Caco-2 (cell line): ENCODE measurements at regions not wholly inside any gene's neighbourhood (a gene's known extent, or its start where the extent isn't known, plus 50 kb on each side); places are given as distances from the start of the nearest gene placed in this dataset.

Experiments
- BruUV-seq: library from RNA; stranded (reverse); fragments of 400-500 nt; replicated peaks from 2 replicates; lab custom pipeline; 2021; lab: Mats Ljungman, UMichigan
- CTCF ChIA-PET: fragments of 300-600 bp; sonication (Branson Sonifier 250); formaldehyde crosslinking; loops from one replicate; lab custom pipeline; 2022; ENCODE audit warnings: antibody characterized with exemption; lab: Charles Lee
- POLR2A ChIA-PET: fragments of 300-600 bp; sonication (Branson Sonifier 250); formaldehyde crosslinking; loops from one replicate; lab custom pipeline; 2022; ENCODE audit warnings: antibody characterized with exemption; lab: Charles Lee
- DNase-seq, 2 experiments: peaks; one replicate each; pipeline versions ENCODE4 v3.0.0 to v3.0.0-alpha.2; 2020 to 2022
- H3K27me3 ChIP-seq: replicated peaks from 2 replicates; pipeline ENCODE4 v1.6.0; 2011; ENCODE audit warnings: low read length; ENCODE audit not compliant: control insufficient read depth, insufficient read depth
- H3K36me3 ChIP-seq: 2 replicates; pipeline ENCODE4 v1.5.1; 2011; ENCODE audit warnings: low read length; ENCODE audit not compliant: control insufficient read depth, insufficient read depth
- H3K4me1 ChIP-seq: fragments of 250-450 bp; sonication (Bioruptor Pico); 2 replicates; pipeline ENCODE4 v1.5.1; 2020; ENCODE audit warnings: mild to moderate bottlenecking
- H3K4me3 ChIP-seq: 2 replicates; pipeline ENCODE4 v1.5.1; 2011; ENCODE audit warnings: low read depth, mild to moderate bottlenecking, control low read depth, low read length
- H3K9me3 ChIP-seq: fragments of 250-450 bp; sonication (Bioruptor Pico); 2 replicates; pipeline ENCODE4 v1.5.1; 2020; ENCODE audit warnings: mild to moderate bottlenecking, moderate library complexity
- H3K27ac Mint-ChIP-seq: one replicate; pipeline ENCODE4 v1.8.0; 2022; ENCODE audit warnings: mixed read lengths; ENCODE audit not compliant: unreplicated experiment
- H3K27me3 Mint-ChIP-seq: one replicate; pipeline ENCODE4 v1.8.0; 2022; ENCODE audit warnings: mixed read lengths; ENCODE audit not compliant: insufficient read depth, unreplicated experiment
- H3K36me3 Mint-ChIP-seq: one replicate; pipeline ENCODE4 v1.8.0; 2022; ENCODE audit warnings: mild to moderate bottlenecking, mixed read lengths; ENCODE audit not compliant: insufficient read depth, unreplicated experiment
- H3K4me1 Mint-ChIP-seq: one replicate; pipeline ENCODE4 v1.8.0; 2022; ENCODE audit warnings: low read depth, mixed read lengths; ENCODE audit not compliant: unreplicated experiment
- H3K4me3 Mint-ChIP-seq: one replicate; pipeline ENCODE4 v1.8.0; 2022; ENCODE audit warnings: mild to moderate bottlenecking, moderate library complexity, mixed read lengths; ENCODE audit not compliant: unreplicated experiment
- H3K9me3 Mint-ChIP-seq: one replicate; pipeline ENCODE4 v1.8.0; 2022; ENCODE audit warnings: mixed read lengths; ENCODE audit not compliant: unreplicated experiment
- CTCF ChIP-seq, 2 experiments: fragments of 200-600 bp in 1 of 2; IDR thresholded peaks; 1 replicate in 1 of 2; 2 replicates in 1 of 2; pipeline versions ENCODE4 v1.5.1 to v1.8.0; 2011 to 2022; ENCODE audit warnings: antibody characterized with exemption in 1 of 2, control low read depth in 1 of 2, inconsistent platforms in 1 of 2, low read depth in 1 of 2, low read length in 1 of 2, mild to moderate bottlenecking in 1 of 2, moderate library complexity in 1 of 2; ENCODE audit not compliant: insufficient read depth in 1 of 2, severe bottlenecking in 1 of 2, unreplicated experiment in 1 of 2
- intact Hi-C: fragments of 100-400 bp; cut with micrococcal nuclease; formaldehyde crosslinking; loops from one replicate; pipeline ENCODE4 v1.10.0; 2022; ENCODE audit not compliant: unreplicated experiment

GRCh38 chr6:20263059-20263458 lies 50.8 kb upstream of the MBOAT1 start:
- no peak for DNase-seq
- Mint-ChIP-seq H3K27ac (no peak overlapping the region), H3K4me3 (no peak overlapping the region), H3K27me3 (no peaks in the 10 kb centered on the region), H3K36me3 (no peaks in the 10 kb centered on the region), H3K9me3 (no peaks in the 10 kb centered on the region), H3K4me1 (no peaks in the 10 kb centered on the region)
- no peaks in the 10 kb centered on the region; the same call in 1 of the 2 replicates for H3K9me3 ChIP-seq
- H3K4me3 ChIP-seq: no peak overlapping the region
- ChIA-PET POLR2A (no interaction called here), CTCF (no interaction called here)
- intact Hi-C loops: no loop called here
- no peaks in the 10 kb centered on the region for H3K27me3 ChIP-seq
- no peaks in the 10 kb centered on the region for H3K4me1 ChIP-seq
- TF ChIP-seq CTCF (IDR thresholded peaks at IDR 0.05; ENCODE audit: insufficient read depth in 1 of 2, low read depth in 1 of 2, low read length in 1 of 2, severe bottlenecking in 1 of 2, unreplicated experiment in 1 of 2): no peak
- no TSS peak for BruUV-seq
- no peaks in the 10 kb centered on the region for H3K36me3 ChIP-seq

- Histone ChIP-seq H3K9me3 (no peaks in the 10 kb centered on the region; the same call in 1 of the 2 replicates), H3K36me3 (no peaks in the 10 kb centered on the region), H3K4me3 (no peak overlapping the region), H3K27me3 (no peaks in the 10 kb centered on the region), H3K4me1 (no peaks in the 10 kb centered on the region)
- H3K36me3 Mint-ChIP-seq: no peaks in the 10 kb centered on the region
- H3K27ac Mint-ChIP-seq: no peak overlapping the region
- no peak for DNase-seq
- H3K4me3 Mint-ChIP-seq: no peak overlapping the region
- no peaks in the 10 kb centered on the region for H3K27me3 Mint-ChIP-seq
- H3K9me3 Mint-ChIP-seq: no peaks in the 10 kb centered on the region
- TF ChIP-seq CTCF (IDR thresholded peaks at IDR 0.05; ENCODE audit: insufficient read depth in 1 of 2, low read depth in 1 of 2, low read length in 1 of 2, severe bottlenecking in 1 of 2, unreplicated experiment in 1 of 2): no peak
- CTCF ChIA-PET: no interaction called here
- no peaks in the 10 kb centered on the region for H3K4me1 Mint-ChIP-seq
- POLR2A ChIA-PET: no interaction called here
- intact Hi-C loops: no loop called here
- BruUV-seq: no TSS peak
These were observed 53.6 kb upstream of the MBOAT1 start for GRCh38 chr6:20265842-20266241.

GRCh38 chr6:20266851-20267608 lies 54.8 kb upstream of the MBOAT1 start:
- no peaks in the 10 kb centered on the region; the same call in 1 of the 2 replicates for H3K9me3 ChIP-seq
- no TSS peak for BruUV-seq
- Mint-ChIP-seq H3K9me3 (no peaks in the 10 kb centered on the region), H3K27me3 (no peaks in the 10 kb centered on the region), H3K27ac (no peak overlapping the region), H3K36me3 (no peaks in the 10 kb centered on the region), H3K4me3 (no peak overlapping the region), H3K4me1 (peaks cover 8% of the 10 kb centered on the region)
- 0 out of 2 replicates have a peak, but pooled peaks cover 4% of the 10 kb centered on the region for H3K4me1 ChIP-seq
- no peaks in the 10 kb centered on the region for H3K27me3 ChIP-seq
- intact Hi-C loops: no loop called here
- no peaks in the 10 kb centered on the region for H3K36me3 ChIP-seq
- CTCF ChIA-PET: no interaction called here
- TF ChIP-seq CTCF (IDR thresholded peaks at IDR 0.05; ENCODE audit: insufficient read depth in 1 of 2, low read depth in 1 of 2, low read length in 1 of 2, severe bottlenecking in 1 of 2, unreplicated experiment in 1 of 2): no peak
- H3K4me3 ChIP-seq: no peak overlapping the region
- POLR2A ChIA-PET: no interaction called here
- no peak for DNase-seq
